ENCODE measurements at regions not wholly inside any gene's neighbourhood (a gene's known extent, or its start where the extent isn't known, plus 50 kb on each side); places are given as distances from the start of the nearest gene placed in this dataset.

GRCh38 chr3:23712656-23713559 lies 92.8 kb upstream of the UBE2E1 start:
- no peaks in the 10 kb centered on the region for H4K20me1 ChIP-seq (ENCODE audit: insufficient read depth, low read length)
- H3K27me3 ChIP-seq (ENCODE audit: low read depth, low read length) = peaks cover 46% of the 10 kb centered on the region
- no peak overlapping the region for H3K27ac ChIP-seq (ENCODE audit: low read length)
- H3K36me3 ChIP-seq (replicated peaks; ENCODE audit: low read depth, low read length) = no peaks in the 10 kb centered on the region
- no peak overlapping the region for H3K9ac ChIP-seq (ENCODE audit: low read length)
- H2AFZ ChIP-seq (ENCODE audit: low read depth, low read length) = no peak overlapping the region
- no peak overlapping the region for H3K4me3 ChIP-seq (ENCODE audit: low read length)
- H3K79me2 ChIP-seq (ENCODE audit: low read length) = no peaks in the 10 kb centered on the region
- H3K4me1 ChIP-seq (ENCODE audit: low read length) = peaks cover 5% of the 10 kb centered on the region
- no peak overlapping the region for H3K4me2 ChIP-seq (ENCODE audit: low read length)
- no peaks in the 10 kb centered on the region for H3K9me3 ChIP-seq (ENCODE audit: insufficient read depth, low read length)
- peak; percentile 6; the same call in 1 of the 2 replicates for TF ChIP-seq CTCF (IDR thresholded peaks at IDR 0.05; ENCODE audit: low read depth, low read length)
- TF ChIP-seq EZH2phosphoT487 (IDR thresholded peaks at IDR 0.05; ENCODE audit: low read depth) = no peak

GRCh38 chr3:23713641-23714040 lies 92.1 kb upstream of the UBE2E1 start:
- no peak overlapping the region for H2AFZ ChIP-seq (ENCODE audit: low read depth, low read length)

GRCh38 chr3:23720059-23720458 lies 85.7 kb upstream of the UBE2E1 start:
- Histone ChIP-seq H3K27ac (ENCODE audit: low read length) (no peak overlapping the region), H2AFZ (ENCODE audit: low read depth, low read length) (no peak overlapping the region), H4K20me1 (ENCODE audit: insufficient read depth, low read length) (no peaks in the 10 kb centered on the region), H3K27me3 (ENCODE audit: low read depth, low read length) (0 out of 2 replicates have a peak, but pooled peaks cover 6% of the 10 kb centered on the region), H3K4me1 (ENCODE audit: low read length) (peaks cover 7% of the 10 kb centered on the region), H3K9ac (ENCODE audit: low read length) (no peak overlapping the region), H3K79me2 (ENCODE audit: low read length) (no peaks in the 10 kb centered on the region), H3K4me2 (ENCODE audit: low read length) (no peak overlapping the region), H3K4me3 (ENCODE audit: low read length) (no peak overlapping the region), H3K9me3 (ENCODE audit: insufficient read depth, low read length) (no peaks in the 10 kb centered on the region), H3K36me3 (replicated peaks; ENCODE audit: low read depth, low read length) (no peaks in the 10 kb centered on the region)
- TF ChIP-seq EZH2phosphoT487 (IDR thresholded peaks at IDR 0.05; ENCODE audit: low read depth) = no peak

More at GRCh38 chr3:23713641-23714040, 92.1 kb upstream of the UBE2E1 start:
- H3K4me1 ChIP-seq (ENCODE audit: low read length) = peaks cover 5% of the 10 kb centered on the region
- H3K27me3 ChIP-seq (ENCODE audit: low read depth, low read length) = peaks cover 43% of the 10 kb centered on the region
- H3K27ac ChIP-seq (ENCODE audit: low read length) = no peak overlapping the region
- H3K9me3 ChIP-seq (ENCODE audit: insufficient read depth, low read length) = no peaks in the 10 kb centered on the region
- H4K20me1 ChIP-seq (ENCODE audit: insufficient read depth, low read length) = no peaks in the 10 kb centered on the region
- no peaks in the 10 kb centered on the region for H3K79me2 ChIP-seq (ENCODE audit: low read length)
- H3K4me3 ChIP-seq (ENCODE audit: low read length) = no peak overlapping the region
- H3K36me3 ChIP-seq (replicated peaks; ENCODE audit: low read depth, low read length) = no peaks in the 10 kb centered on the region
- H3K4me2 ChIP-seq (ENCODE audit: low read length) = no peak overlapping the region
- no peak overlapping the region for H3K9ac ChIP-seq (ENCODE audit: low read length)
- TF ChIP-seq EZH2phosphoT487 (IDR thresholded peaks at IDR 0.05; ENCODE audit: low read depth) (no peak), CTCF (IDR thresholded peaks at IDR 0.05; ENCODE audit: low read depth, low read length) (no peak)

GRCh38 chr3:23720885-23721284 lies 84.9 kb upstream of the UBE2E1 start:
- H3K4me3 ChIP-seq (ENCODE audit: low read length) = no peak overlapping the region
- H2AFZ ChIP-seq (ENCODE audit: low read depth, low read length) = no peak overlapping the region
- 0 out of 2 replicates have a peak, but pooled peaks cover under 1% of the 10 kb centered on the region for H3K27me3 ChIP-seq (ENCODE audit: low read depth, low read length)
- H4K20me1 ChIP-seq (ENCODE audit: insufficient read depth, low read length) = no peaks in the 10 kb centered on the region
- H3K79me2 ChIP-seq (ENCODE audit: low read length) = no peaks in the 10 kb centered on the region
- no peak overlapping the region for H3K4me2 ChIP-seq (ENCODE audit: low read length)
- no peak overlapping the region for H3K9ac ChIP-seq (ENCODE audit: low read length)
- TF ChIP-seq EZH2phosphoT487 (IDR thresholded peaks at IDR 0.05; ENCODE audit: low read depth) (no peak), CTCF (IDR thresholded peaks at IDR 0.05; ENCODE audit: low read depth, low read length) (no peak)
- no peaks in the 10 kb centered on the region for H3K36me3 ChIP-seq (replicated peaks; ENCODE audit: low read depth, low read length)
- peaks cover 7% of the 10 kb centered on the region for H3K4me1 ChIP-seq (ENCODE audit: low read length)
- H3K9me3 ChIP-seq (ENCODE audit: insufficient read depth, low read length) = no peaks in the 10 kb centered on the region
- no peak overlapping the region for H3K27ac ChIP-seq (ENCODE audit: low read length)
